ENCODE measurements at regions not wholly inside any gene's neighbourhood (a gene's known extent, or its start where the extent isn't known, plus 50 kb on each side); places are given as distances from the start of the nearest gene placed in this dataset.

GRCh38 chr12:111035578-111036301 lies 115.4 kb upstream of the MYL2 start:
- DNase-seq: no peak

- peak in 1 of 4 experiments; percentile 22 for DNase-seq
Measured at GRCh38 chr12:111034886-111035577, 114.7 kb upstream of the MYL2 start.

- DNase-seq: peak in 2 of 4 experiments; percentile 20 to 42
Measured at GRCh38 chr12:111034083-111034885, 113.9 kb upstream of the MYL2 start, which contains the start of gene CUX2. Gene CUX2, plus strand, starts transcription at chr12:111034165.

DNA sequence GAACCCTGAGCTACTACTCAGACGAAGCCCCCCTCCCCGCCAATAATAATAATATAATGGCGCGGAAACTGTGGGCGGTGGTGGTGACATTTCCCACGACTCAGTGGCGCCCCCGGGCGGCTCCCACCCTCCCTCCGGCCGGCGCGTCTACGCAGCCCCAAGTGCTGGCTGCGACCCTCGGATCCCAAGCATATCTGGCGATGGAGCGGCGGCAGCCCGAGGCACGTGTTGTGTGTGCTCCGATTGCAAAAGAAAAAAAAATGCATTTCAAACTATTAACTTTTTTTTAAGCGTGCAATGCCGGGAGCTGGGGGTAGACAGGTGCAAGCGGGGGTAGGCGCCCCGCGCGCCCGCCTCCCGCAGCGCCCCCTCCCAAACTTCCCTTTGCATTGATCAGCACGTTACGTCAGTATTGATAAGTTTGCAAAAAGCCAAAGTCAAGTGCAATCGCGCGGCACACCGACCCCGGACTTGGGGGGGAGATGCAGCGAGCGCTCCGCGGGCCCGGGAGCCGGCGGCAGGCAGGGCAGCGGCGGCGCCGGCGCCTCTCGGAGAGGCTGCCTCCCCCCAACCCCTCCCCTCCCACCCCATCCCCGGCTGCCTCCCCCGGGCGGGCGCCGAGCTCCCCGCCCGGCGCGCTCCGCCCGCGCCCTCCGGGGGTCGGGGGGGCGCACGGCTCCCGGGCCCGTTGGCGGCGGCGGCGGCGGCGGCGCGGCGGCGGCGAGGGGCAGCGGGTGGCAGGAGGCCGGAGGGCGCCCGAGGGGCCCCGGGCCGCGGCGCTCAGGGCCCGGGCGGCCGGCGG lies 113.1 kb upstream of the MYL2 start:
- DNase-seq: peak in 2 of 4 experiments; percentile 25 to 36

GRCh38 chr12:111032591-111032919 lies 112.2 kb upstream of the MYL2 start:
- DNase-seq: no peak

- DNase-seq: no peak
Measured at GRCh38 chr12:111031916-111032590, 111.7 kb upstream of the MYL2 start.

- no peak for DNase-seq
Measured at GRCh38 chr12:111030800-111031199, 110.4 kb upstream of the MYL2 start.

DNA sequence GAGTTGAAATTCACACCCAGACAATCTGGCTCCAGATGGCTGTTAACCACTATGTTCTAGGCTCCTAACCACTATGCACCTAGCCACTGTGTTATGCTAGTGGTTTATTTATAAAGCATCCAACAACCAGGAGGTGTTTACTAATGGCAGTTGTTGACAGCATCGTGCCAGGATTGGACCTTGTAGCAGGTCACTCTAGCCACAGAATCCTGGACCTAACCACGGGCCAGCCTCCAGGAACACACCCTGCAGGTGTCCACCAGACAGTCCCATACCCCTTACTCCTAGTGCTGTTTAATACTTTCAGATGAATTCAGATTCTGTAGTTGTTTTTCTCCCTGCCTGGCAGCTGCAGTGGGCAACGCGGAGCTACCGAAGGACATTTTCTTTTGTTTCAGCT lies 109.4 kb upstream of the MYL2 start:
- no peak for DNase-seq

- no peak for DNase-seq
Measured at GRCh38 chr12:111029305-111029704, 108.9 kb upstream of the MYL2 start.

DNA sequence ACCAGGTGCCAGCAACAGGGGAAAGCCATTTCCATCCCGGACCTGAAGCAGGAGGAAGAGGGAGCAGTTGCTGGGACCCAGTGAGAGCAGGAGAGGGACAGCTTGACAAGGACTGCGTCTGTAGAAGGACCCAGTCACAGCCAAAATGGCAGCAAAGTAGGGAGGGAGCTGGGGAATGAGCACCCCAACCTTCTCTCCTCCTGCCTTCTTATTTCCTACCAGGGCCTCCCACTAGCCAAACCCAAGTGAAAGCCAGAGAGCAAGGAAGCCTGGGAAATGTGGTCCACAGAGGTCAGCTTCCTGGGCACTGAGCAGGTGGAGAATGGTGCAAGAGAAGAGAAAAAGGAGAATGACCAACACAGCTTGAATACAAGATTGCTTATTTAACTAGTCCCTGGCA lies 108.5 kb upstream of the MYL2 start:
- no peak for DNase-seq

- DNase-seq: no peak
Measured at GRCh38 chr12:111027431-111027830, 107.1 kb upstream of the MYL2 start.

GRCh38 chr12:111025792-111026430 lies 105.5 kb upstream of the MYL2 start:
- no peak for DNase-seq

- no peak for DNase-seq
Measured at GRCh38 chr12:111025301-111025700, 104.9 kb upstream of the MYL2 start.

- DNase-seq: peak; percentile 68 to 84 (median 79)
Measured at GRCh38 chr12:111024205-111024801, 103.9 kb upstream of the MYL2 start.

DNA sequence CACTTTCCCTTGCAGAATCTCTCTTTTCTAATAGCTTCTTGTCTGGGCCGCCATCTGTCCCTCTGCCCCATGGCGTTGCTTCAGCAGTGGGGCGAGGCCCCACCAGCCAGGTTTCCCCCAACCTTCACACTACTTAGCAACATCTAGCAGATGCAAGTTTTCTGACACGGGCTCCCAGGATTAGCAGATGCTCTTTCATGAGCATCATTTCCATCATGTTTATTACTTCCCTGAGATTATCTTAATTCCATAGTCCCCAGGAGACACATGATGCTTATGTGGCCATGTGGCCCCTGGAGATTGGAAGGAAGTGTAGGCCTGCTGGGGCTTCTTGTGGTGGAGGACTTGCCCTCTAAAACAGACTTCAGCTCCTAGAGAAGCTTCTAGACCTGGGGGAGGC lies 102.0 kb upstream of the MYL2 start:
- no peak for DNase-seq

DNA sequence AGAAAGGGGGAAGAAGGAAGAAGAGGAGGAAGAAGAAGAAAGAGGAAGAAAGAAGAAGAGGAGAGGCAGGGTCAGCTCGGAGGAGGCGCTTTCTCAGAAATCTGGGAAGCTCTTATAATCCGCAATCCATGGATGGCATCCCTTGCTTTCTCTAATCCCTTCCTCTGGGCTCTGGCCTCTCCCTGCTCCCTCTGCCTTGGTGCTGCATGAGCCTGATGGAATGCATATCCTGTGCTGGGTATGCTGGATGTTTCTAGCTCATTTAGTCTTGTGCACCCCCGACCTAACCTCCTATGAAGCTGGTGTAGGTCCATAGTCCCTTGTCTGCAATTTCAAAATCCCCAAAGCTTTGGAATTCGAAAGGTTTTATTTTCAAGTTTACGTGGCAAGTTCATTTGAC lies 94.2 kb upstream of the MYL2 start:
- no peak for DNase-seq

GRCh38 chr12:111012918-111013317 lies 92.5 kb upstream of the MYL2 start:
- no peak for DNase-seq

DNA sequence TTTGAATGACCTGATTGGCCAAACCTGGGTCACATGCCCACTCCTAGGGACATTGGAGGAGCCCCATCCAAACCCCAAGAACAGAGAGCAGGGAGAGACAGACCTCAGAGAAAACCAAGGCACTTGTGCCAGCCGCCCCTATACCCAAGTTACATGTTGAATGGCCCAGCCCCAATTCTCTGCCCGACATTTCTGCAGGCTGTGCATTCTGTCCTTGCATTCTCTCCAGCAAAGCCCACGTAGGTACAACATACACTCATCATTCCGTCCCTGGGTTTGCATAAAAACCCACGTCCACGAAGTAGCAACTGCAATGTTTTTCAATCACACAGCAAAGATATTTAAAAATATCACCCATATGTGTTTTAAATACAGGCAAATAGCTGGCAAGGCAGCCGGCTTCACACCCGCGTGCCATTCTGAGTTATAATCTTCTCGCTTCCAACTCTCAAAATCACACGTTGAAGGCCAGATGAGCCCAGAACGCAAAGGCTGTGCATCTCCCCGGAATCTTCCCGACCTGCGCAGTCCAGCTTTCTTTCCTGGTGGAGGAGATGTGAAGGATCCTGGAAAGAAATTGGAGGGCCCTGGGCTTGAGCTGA lies 91.7 kb upstream of the MYL2 start:
- DNase-seq: no peak

- no peak for DNase-seq
Measured at GRCh38 chr12:111010916-111011657, 90.7 kb upstream of the MYL2 start.

DNA sequence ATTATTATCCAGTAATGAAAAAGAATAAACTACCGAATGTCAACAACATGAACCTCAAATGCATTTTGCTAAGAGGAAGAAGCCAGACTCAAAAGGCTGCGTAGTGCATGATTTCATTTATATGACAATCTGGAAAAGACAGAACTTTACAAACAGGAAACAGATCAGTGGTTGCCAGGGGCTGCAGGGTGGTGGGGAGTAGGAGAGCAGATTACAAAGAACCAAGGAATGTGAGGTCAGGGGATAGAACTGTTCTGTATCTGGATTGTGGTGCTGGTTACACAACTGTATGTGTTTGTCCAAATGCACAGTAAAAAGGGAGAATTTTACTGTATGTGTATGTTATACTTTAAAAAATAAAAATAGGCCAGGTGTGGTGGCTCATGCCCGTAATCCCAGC lies 89.7 kb upstream of the MYL2 start:
- peak in 2 of 4 experiments; percentile 12 to 17 for DNase-seq

Data from suppressor macrophage (primary cell).